Bronchial epithelial cell (primary cell): ENCODE measurements at regions not wholly inside any gene's neighbourhood (a gene's known extent, or its start where the extent isn't known, plus 50 kb on each side); places are given as distances from the start of the nearest gene placed in this dataset.

Experiments
- DNase-seq: peaks from one replicate; pipeline ENCODE4 v3.0.0-alpha.2; 2010; ENCODE audit warnings: low read depth
- FAIRE-seq: peaks from 2 replicates; lab custom pipeline; 2011; peaks lifted over from hg19 to GRCh38; lab: Jason Lieb, UNC
- H3K27me3 ChIP-seq: 2 replicates; pipeline ENCODE4 v1.5.1; 2011; ENCODE audit warnings: low read length; ENCODE audit not compliant: control insufficient read depth, insufficient read depth
- H3K36me3 ChIP-seq: 2 replicates; pipeline ENCODE4 v1.5.1; 2011; ENCODE audit warnings: low read length; ENCODE audit not compliant: control insufficient read depth, insufficient read depth
- H3K4me3 ChIP-seq: 2 replicates; pipeline ENCODE4 v1.5.1; 2011; ENCODE audit warnings: mild to moderate bottlenecking, low read depth, low read length, control low read depth
- CTCF ChIP-seq: IDR thresholded peaks from 2 replicates; pipeline ENCODE4 v1.5.1; 2011; ENCODE audit warnings: mild to moderate bottlenecking, moderate library complexity, low read length, control low read depth, inconsistent platforms; ENCODE audit not compliant: insufficient read depth, severe bottlenecking

- FAIRE-seq = no peak
- peak; percentile 69 for DNase-seq
- no peaks in the 10 kb centered on the region for H3K36me3 ChIP-seq
- no peak overlapping the region for H3K4me3 ChIP-seq
- TF ChIP-seq CTCF = no peak
- no peaks in the 10 kb centered on the region for H3K27me3 ChIP-seq
Measured at GRCh38 chr22:27626675-27627443, 174.7 kb downstream of the MN1 start.

GRCh38 chr22:27627444-27627833 is 174.1 kb downstream of the MN1 start:
- DNase-seq (no peak), FAIRE-seq (no peak)
- H3K4me3 ChIP-seq = no peak overlapping the region
- H3K27me3 ChIP-seq = no peaks in the 10 kb centered on the region
- no peak for TF ChIP-seq CTCF
- H3K36me3 ChIP-seq = no peaks in the 10 kb centered on the region

GRCh38 chr22:27627901-27628300 is 173.7 kb downstream of the MN1 start:
- no peak for TF ChIP-seq CTCF
- DNase-seq (no peak), FAIRE-seq (no peak)
- no peak overlapping the region for H3K4me3 ChIP-seq
- no peaks in the 10 kb centered on the region for H3K27me3 ChIP-seq
- no peaks in the 10 kb centered on the region for H3K36me3 ChIP-seq

- Histone ChIP-seq H3K27me3 (no peaks in the 10 kb centered on the region), H3K4me3 (no peak overlapping the region), H3K36me3 (no peaks in the 10 kb centered on the region)
- FAIRE-seq = no peak
- no peak for DNase-seq
- TF ChIP-seq CTCF = no peak
Measured at GRCh38 chr22:27628341-27628740, 173.2 kb downstream of the MN1 start.

- TF ChIP-seq CTCF = no peak
- DNase-seq (peak; percentile 76), FAIRE-seq (no peak)
- Histone ChIP-seq H3K36me3 (no peaks in the 10 kb centered on the region), H3K27me3 (no peaks in the 10 kb centered on the region), H3K4me3 (no peak overlapping the region)
Measured at GRCh38 chr22:27628891-27629631, 172.5 kb downstream of the MN1 start.
